MM.1S (cell line): ENCODE measurements at regions not wholly inside any gene's neighbourhood (a gene's known extent, or its start where the extent isn't known, plus 50 kb on each side); places are given as distances from the start of the nearest gene placed in this dataset.

Experiments
- DNase-seq: peaks from one replicate; pipeline ENCODE4 v3.0.0-alpha.2; 2015
- H2AFZ ChIP-seq: fragments of 300-600 bp; sonication (generic); 2 replicates; pipeline ENCODE4 v1.6.0; 2016; ENCODE audit warnings: antibody characterized with exemption, low read length
- H3F3A ChIP-seq: fragments of 300-600 bp; sonication (generic); 2 replicates; pipeline ENCODE4 v1.6.1; 2016; ENCODE audit warnings: mild to moderate bottlenecking, antibody characterized with exemption, low read length, moderate library complexity, mixed read lengths; ENCODE audit not compliant: insufficient read depth
- H3K27ac ChIP-seq: fragments of 300-600 bp; sonication (generic); 2 replicates; pipeline ENCODE4 v1.5.1; 2016; ENCODE audit warnings: mild to moderate bottlenecking, low read length
- H3K27me3 ChIP-seq: fragments of 300-600 bp; sonication (generic); replicated peaks from 2 replicates; pipeline ENCODE4 v1.6.0; 2016; ENCODE audit warnings: low read length; ENCODE audit not compliant: insufficient read depth
- H3K36me3 ChIP-seq: fragments of 300-600 bp; sonication (generic); replicated peaks from 2 replicates; pipeline ENCODE4 v1.6.1; 2016; ENCODE audit warnings: mild to moderate bottlenecking, low read length, mixed read lengths; ENCODE audit not compliant: insufficient read depth
- H3K4me1 ChIP-seq: fragments of 300-600 bp; sonication (generic); 2 replicates; pipeline ENCODE4 v1.6.1; 2016; ENCODE audit warnings: low read length, mixed read lengths
- H3K4me2 ChIP-seq: fragments of 300-600 bp; sonication (generic); 2 replicates; pipeline ENCODE4 v1.6.0; 2016; ENCODE audit warnings: low read depth, low read length
- H3K4me3 ChIP-seq: fragments of 300-600 bp; sonication (generic); 2 replicates; pipeline ENCODE4 v1.5.1; 2016; ENCODE audit warnings: low read length, mixed read lengths
- H3K79me2 ChIP-seq: fragments of 300-600 bp; sonication (generic); 2 replicates; pipeline ENCODE4 v1.6.1; 2016; ENCODE audit warnings: mixed run types, low read length, mixed read lengths
- H3K9ac ChIP-seq: fragments of 300-600 bp; sonication (generic); 2 replicates; pipeline ENCODE4 v1.6.1; 2016; ENCODE audit warnings: low read length, mixed read lengths
- H3K9me2 ChIP-seq: fragments of 300-600 bp; sonication (generic); replicated peaks from 2 replicates; pipeline ENCODE4 v1.6.1; 2016; ENCODE audit warnings: mild to moderate bottlenecking, low read length, mixed read lengths; ENCODE audit not compliant: insufficient read depth
- H3K9me3 ChIP-seq: fragments of 300-600 bp; sonication (generic); replicated peaks from 2 replicates; pipeline ENCODE4 v1.6.1; 2016; ENCODE audit warnings: mild to moderate bottlenecking, low read length, mixed read lengths; ENCODE audit not compliant: insufficient read depth
- H4K20me1 ChIP-seq: fragments of 300-600 bp; sonication (generic); 2 replicates; pipeline ENCODE4 v1.6.1; 2016; ENCODE audit warnings: mild to moderate bottlenecking, low read length, moderate library complexity, mixed read lengths; ENCODE audit not compliant: insufficient read depth
- CTCF ChIP-seq: fragments of 300-600 bp; sonication (generic); IDR thresholded peaks from 2 replicates; pipeline ENCODE4 v1.5.1; 2016; ENCODE audit warnings: antibody characterized with exemption, low read length, mixed read lengths
- EZH2 ChIP-seq: fragments of 300-600 bp; sonication (generic); optimal IDR thresholded peaks from 2 replicates; pipeline ENCODE3; 2017; ENCODE audit warnings: low read depth, mild to moderate bottlenecking, antibody characterized with exemption, low read length, mixed read lengths
- EZH2phosphoT487 ChIP-seq: fragments of 300-600 bp; sonication (generic); IDR thresholded peaks from 2 replicates; pipeline ENCODE4 v1.6.1; 2018; ENCODE audit warnings: antibody characterized with exemption, low read length

- Histone ChIP-seq H4K20me1 (no peaks in the 10 kb centered on the region), H3K9me3 (no peaks in the 10 kb centered on the region), H2AFZ (no peak overlapping the region), H3K4me1 (no peaks in the 10 kb centered on the region), H3K27me3 (no peaks in the 10 kb centered on the region), H3K36me3 (no peaks in the 10 kb centered on the region), H3K27ac (no peak overlapping the region), H3K4me3 (no peak overlapping the region), H3K9ac (no peak overlapping the region), H3K4me2 (no peak overlapping the region), H3K9me2 (no peaks in the 10 kb centered on the region), H3K79me2 (no peaks in the 10 kb centered on the region), H3F3A (no peaks in the 10 kb centered on the region)
- no peak for TF ChIP-seq CTCF
- TF ChIP-seq EZH2phosphoT487: no peak
- TF ChIP-seq EZH2: no peak
- no peak for DNase-seq
Measured at GRCh38 chr2:160583146-160583535, 89.5 kb upstream of the RBMS1 start.

- Histone ChIP-seq H3K79me2 (no peaks in the 10 kb centered on the region), H2AFZ (no peak overlapping the region), H3K9ac (no peak overlapping the region), H3K9me3 (no peaks in the 10 kb centered on the region), H3K4me1 (no peaks in the 10 kb centered on the region), H3K4me3 (no peak overlapping the region), H3K36me3 (no peaks in the 10 kb centered on the region), H4K20me1 (no peaks in the 10 kb centered on the region), H3K4me2 (no peak overlapping the region), H3K27me3 (no peaks in the 10 kb centered on the region), H3F3A (no peaks in the 10 kb centered on the region), H3K27ac (no peak overlapping the region), H3K9me2 (no peaks in the 10 kb centered on the region)
- TF ChIP-seq EZH2: no peak
- no peak for TF ChIP-seq CTCF
- TF ChIP-seq EZH2phosphoT487: no peak
- no peak for DNase-seq
Measured at GRCh38 chr2:160583813-160584537, 90.4 kb upstream of the RBMS1 start.

GRCh38 chr2:160584972-160585494, 91.4 kb upstream of the RBMS1 start:
- H3K27me3 ChIP-seq: no peaks in the 10 kb centered on the region
- H3K4me2 ChIP-seq: no peak overlapping the region
- H3K9me3 ChIP-seq: no peaks in the 10 kb centered on the region
- H2AFZ ChIP-seq: no peak overlapping the region
- H4K20me1 ChIP-seq: no peaks in the 10 kb centered on the region
- no peaks in the 10 kb centered on the region for H3K36me3 ChIP-seq
- no peak overlapping the region for H3K27ac ChIP-seq
- no peaks in the 10 kb centered on the region for H3F3A ChIP-seq
- no peak for DNase-seq
- H3K4me1 ChIP-seq: no peaks in the 10 kb centered on the region
- no peak for TF ChIP-seq EZH2
- TF ChIP-seq CTCF: no peak
- no peak for TF ChIP-seq EZH2phosphoT487
- no peak overlapping the region for H3K4me3 ChIP-seq
- no peaks in the 10 kb centered on the region for H3K79me2 ChIP-seq
- H3K9ac ChIP-seq: no peak overlapping the region
- H3K9me2 ChIP-seq: no peaks in the 10 kb centered on the region
